Endodermal cell (in vitro differentiated cells): ENCODE measurements at regions not wholly inside any gene's neighbourhood (a gene's known extent, or its start where the extent isn't known, plus 50 kb on each side); places are given as distances from the start of the nearest gene placed in this dataset.
A peak's percentile ranks its signal among the peaks of the same experiment; 100 is the strongest.

ENCODE experiments used
- DNase-seq: peaks from one replicate; pipeline ENCODE4 v3.0.0-alpha.2; 2017
- H3K27ac ChIP-seq: 2 replicates; pipeline ENCODE4 v1.5.1; 2013; ENCODE audit warnings: mild to moderate bottlenecking, low read depth, low read length, moderate library complexity
- H3K27me3 ChIP-seq: 2 replicates; pipeline ENCODE4 v1.6.1; 2013; ENCODE audit warnings: mild to moderate bottlenecking, low read length, moderate library complexity; ENCODE audit not compliant: insufficient read depth, control insufficient read depth, poor library complexity, severe bottlenecking
- H3K36me3 ChIP-seq: 2 replicates; pipeline ENCODE4 v1.7.0; 2013; ENCODE audit warnings: mild to moderate bottlenecking, low read length, moderate library complexity; ENCODE audit not compliant: control insufficient read depth, insufficient read depth
- H3K4me1 ChIP-seq: one replicate; pipeline ENCODE4 v1.7.0; 2013; ENCODE audit warnings: low read length; ENCODE audit not compliant: control insufficient read depth, insufficient read depth
- H3K4me3 ChIP-seq: 2 replicates; pipeline ENCODE4 v1.5.1; 2013; ENCODE audit warnings: mild to moderate bottlenecking, low read length, moderate library complexity
- H3K9ac ChIP-seq: 2 replicates; pipeline ENCODE4 v1.6.1; 2013; ENCODE audit warnings: mild to moderate bottlenecking, low read length, moderate library complexity; ENCODE audit not compliant: poor library complexity, severe bottlenecking; ENCODE audit errors: extremely low read depth
- H3K9me3 ChIP-seq: 2 replicates; pipeline ENCODE4 v1.6.1; 2013; ENCODE audit warnings: mild to moderate bottlenecking, low read length, moderate library complexity; ENCODE audit not compliant: control insufficient read depth
- H3K27ac Mint-ChIP-seq: 2 replicates; pipeline ENCODE4 v1.8.0; 2020; ENCODE audit warnings: mixed read lengths
- H3K27me3 Mint-ChIP-seq: 2 replicates; pipeline ENCODE4 v1.8.0; 2021; ENCODE audit warnings: mild to moderate bottlenecking, mixed read lengths; ENCODE audit not compliant: insufficient read depth
- H3K36me3 Mint-ChIP-seq: 2 replicates; pipeline ENCODE4 v1.8.0; 2020; ENCODE audit warnings: low read depth, mixed read lengths
- H3K4me1 Mint-ChIP-seq: 2 replicates; pipeline ENCODE4 v1.8.0; 2020; ENCODE audit warnings: mixed read lengths
- H3K4me3 Mint-ChIP-seq: 2 replicates; pipeline ENCODE4 v1.8.0; 2020; ENCODE audit warnings: mild to moderate bottlenecking, moderate library complexity, mixed read lengths
- H3K9me3 Mint-ChIP-seq: 2 replicates; pipeline ENCODE4 v1.8.0; 2020; ENCODE audit warnings: mild to moderate bottlenecking, mixed read lengths
- CTCF ChIP-seq: fragments of 200-600 bp; sonication (generic); conservative IDR thresholded peaks from 2 replicates; pipeline ENCODE4 v1.5.0; 2021; ENCODE audit warnings: antibody characterized with exemption, mild to moderate bottlenecking
- WGBS, 2 experiments: methylation state at CpG; one replicate each; pipeline versions ENCODE4 v1.1.5 to v1.1.7; 2013; ENCODE audit warnings: missing lambda C conversion rate in 2 of 2, mixed read lengths in 1 of 2; ENCODE audit not compliant: insufficient coverage in 1 of 2, insufficient read length in 1 of 2; 5-methylcytosine and 5-hydroxymethylcytosine counted together

- no peak for TF ChIP-seq CTCF
- no peak overlapping the region for H3K4me3 ChIP-seq
These were observed 297.3 kb downstream of the ETAA1 start for GRCh38 chr2:67694445-67694844.

GRCh38 chr2:67701011-67701410 is 303.9 kb downstream of the ETAA1 start:
- Histone ChIP-seq H3K9ac (no peak overlapping the region), H3K36me3 (no peaks in the 10 kb centered on the region), H3K4me3 (no peak overlapping the region), H3K27me3 (no peaks in the 10 kb centered on the region), H3K9me3 (no peaks in the 10 kb centered on the region), H3K4me1 (peaks cover 10% of the 10 kb centered on the region), H3K27ac (no peak overlapping the region)
- Mint-ChIP-seq H3K27me3 (peaks cover 4% of the 10 kb centered on the region), H3K36me3 (no peaks in the 10 kb centered on the region), H3K4me1 (peaks cover 8% of the 10 kb centered on the region), H3K4me3 (no peak overlapping the region), H3K9me3 (peaks cover 3% of the 10 kb centered on the region), H3K27ac (no peak overlapping the region)
- no peak for DNase-seq
- 81 to 100% methylated on average over 2 to 3 of the region's 4 CpGs for WGBS, 2 experiments
- TF ChIP-seq CTCF: no peak

More at GRCh38 chr2:67694445-67694844, 297.3 kb downstream of the ETAA1 start:
- no peak overlapping the region for H3K27ac Mint-ChIP-seq
- Histone ChIP-seq H3K27me3 (no peaks in the 10 kb centered on the region), H3K27ac (no peak overlapping the region), H3K9me3 (no peaks in the 10 kb centered on the region), H3K9ac (no peak overlapping the region), H3K36me3 (no peaks in the 10 kb centered on the region), H3K4me1 (no peaks in the 10 kb centered on the region)
- H3K36me3 Mint-ChIP-seq: no peaks in the 10 kb centered on the region
- 81 to 82% methylated on average over 2 to 10 of the region's 10 CpGs for WGBS, 2 experiments
- peaks cover 5% of the 10 kb centered on the region for H3K4me1 Mint-ChIP-seq
- DNase-seq: peak; percentile 50
- peaks cover 5% of the 10 kb centered on the region for H3K27me3 Mint-ChIP-seq
- H3K9me3 Mint-ChIP-seq: no peaks in the 10 kb centered on the region
- no peak overlapping the region for H3K4me3 Mint-ChIP-seq

GRCh38 chr2:67702284-67702683 is 305.2 kb downstream of the ETAA1 start:
- Mint-ChIP-seq H3K36me3 (no peaks in the 10 kb centered on the region), H3K27me3 (peaks cover 5% of the 10 kb centered on the region), H3K9me3 (peaks cover 3% of the 10 kb centered on the region), H3K4me3 (no peak overlapping the region), H3K4me1 (peaks cover 8% of the 10 kb centered on the region), H3K27ac (no peak overlapping the region)
- DNase-seq: no peak
- no peak for TF ChIP-seq CTCF
- Histone ChIP-seq H3K9me3 (no peaks in the 10 kb centered on the region), H3K4me3 (no peak overlapping the region), H3K9ac (no peak overlapping the region), H3K27me3 (no peaks in the 10 kb centered on the region), H3K27ac (no peak overlapping the region), H3K4me1 (peaks cover 10% of the 10 kb centered on the region), H3K36me3 (no peaks in the 10 kb centered on the region)
- WGBS, 2 experiments: 92 to 100% methylated on average over 3 to 4 of the region's 4 CpGs
